GM12875 (cell line): ENCODE measurements at regions not wholly inside any gene's neighbourhood (a gene's known extent, or its start where the extent isn't known, plus 50 kb on each side); places are given as distances from the start of the nearest gene placed in this dataset.
A peak's percentile ranks its signal among the peaks of the same experiment; 100 is the strongest.
"Not testable (repeated sequence)": the region's sequence is repeated elsewhere in the genome, so short reads cannot be mapped to it uniquely, and the experiment has no call there.

Experiments used
- H3K4me3 ChIP-seq: one replicate; pipeline ENCODE4 v1.5.1; 2011; ENCODE audit warnings: low read depth, low read length, control low read depth
- TF ChIP-seq, protein P1 (sequence below): IDR thresholded peaks from 2 replicates; pipeline ENCODE4 v1.5.1; 2011; ENCODE audit warnings: low read depth, mild to moderate bottlenecking, control low read depth, inconsistent platforms, low read length, moderate library complexity, borderline replicate concordance; ENCODE audit not compliant: insufficient read depth

DNA sequence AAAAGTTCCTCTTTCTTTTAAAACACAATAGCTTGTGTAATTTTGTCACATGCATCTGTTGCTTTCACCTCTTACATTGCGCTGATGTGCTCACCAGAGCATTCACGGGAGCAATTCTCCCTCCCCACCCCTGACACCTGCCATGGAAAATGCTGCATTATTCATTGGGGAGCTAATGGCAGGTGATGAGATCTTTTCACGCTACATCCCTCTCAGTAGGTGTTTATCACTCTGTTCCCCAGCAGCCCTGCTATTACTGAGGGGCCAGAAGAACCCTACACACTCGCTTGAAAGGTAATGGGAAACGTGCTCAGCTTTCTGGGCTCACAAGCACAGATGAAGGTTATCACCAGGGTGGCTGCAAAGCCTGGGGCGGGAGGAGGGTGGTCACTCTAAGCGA is 398.0 kb downstream of the PSAT1 start:
- no peak overlapping the region for H3K4me3 ChIP-seq
- TF ChIP-seq, protein P1, sequence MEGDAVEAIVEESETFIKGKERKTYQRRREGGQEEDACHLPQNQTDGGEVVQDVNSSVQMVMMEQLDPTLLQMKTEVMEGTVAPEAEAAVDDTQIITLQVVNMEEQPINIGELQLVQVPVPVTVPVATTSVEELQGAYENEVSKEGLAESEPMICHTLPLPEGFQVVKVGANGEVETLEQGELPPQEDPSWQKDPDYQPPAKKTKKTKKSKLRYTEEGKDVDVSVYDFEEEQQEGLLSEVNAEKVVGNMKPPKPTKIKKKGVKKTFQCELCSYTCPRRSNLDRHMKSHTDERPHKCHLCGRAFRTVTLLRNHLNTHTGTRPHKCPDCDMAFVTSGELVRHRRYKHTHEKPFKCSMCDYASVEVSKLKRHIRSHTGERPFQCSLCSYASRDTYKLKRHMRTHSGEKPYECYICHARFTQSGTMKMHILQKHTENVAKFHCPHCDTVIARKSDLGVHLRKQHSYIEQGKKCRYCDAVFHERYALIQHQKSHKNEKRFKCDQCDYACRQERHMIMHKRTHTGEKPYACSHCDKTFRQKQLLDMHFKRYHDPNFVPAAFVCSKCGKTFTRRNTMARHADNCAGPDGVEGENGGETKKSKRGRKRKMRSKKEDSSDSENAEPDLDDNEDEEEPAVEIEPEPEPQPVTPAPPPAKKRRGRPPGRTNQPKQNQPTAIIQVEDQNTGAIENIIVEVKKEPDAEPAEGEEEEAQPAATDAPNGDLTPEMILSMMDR: no peak

DNA sequence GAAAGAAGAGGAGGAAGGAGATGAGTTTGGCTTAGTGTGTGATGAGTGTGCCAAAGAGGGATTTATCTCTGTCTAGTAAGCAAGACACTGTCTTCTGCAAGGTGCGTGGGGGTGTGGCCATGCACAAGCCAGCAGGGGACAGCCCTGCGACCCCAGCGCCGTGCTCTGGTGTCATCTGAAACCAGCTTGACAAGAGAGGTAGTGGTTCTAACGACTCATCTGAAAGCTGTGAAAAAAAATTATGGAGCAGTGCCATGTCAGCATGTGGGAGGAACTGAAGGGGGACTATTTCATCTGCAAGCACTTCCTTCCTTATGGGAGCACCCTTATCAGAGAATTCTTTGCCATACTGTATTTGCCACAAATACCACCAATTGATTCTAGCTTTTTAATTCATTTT is 398.6 kb downstream of the PSAT1 start:
- TF ChIP-seq, protein P1: no peak
- no peak overlapping the region for H3K4me3 ChIP-seq

DNA sequence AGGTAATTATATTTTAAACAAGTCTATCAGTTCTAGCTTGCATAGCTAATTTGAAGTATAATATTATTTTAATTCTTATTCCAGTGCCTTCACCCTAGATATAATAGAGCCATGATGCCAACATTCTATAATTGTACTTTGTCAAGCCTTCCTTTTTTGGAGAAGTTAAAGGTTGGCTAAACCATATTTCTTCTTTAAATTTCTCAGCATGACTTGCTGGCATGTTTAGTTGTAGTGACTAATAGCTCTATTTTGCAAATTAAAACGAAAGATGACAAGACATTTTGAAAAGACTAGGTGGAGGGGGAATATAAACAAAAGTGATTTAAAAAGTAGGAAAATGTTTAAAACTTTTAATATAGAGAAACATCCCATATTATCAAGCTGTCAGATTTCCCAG is 400.7 kb downstream of the PSAT1 start:
- no peak overlapping the region for H3K4me3 ChIP-seq
- TF ChIP-seq, protein P1: no peak

DNA sequence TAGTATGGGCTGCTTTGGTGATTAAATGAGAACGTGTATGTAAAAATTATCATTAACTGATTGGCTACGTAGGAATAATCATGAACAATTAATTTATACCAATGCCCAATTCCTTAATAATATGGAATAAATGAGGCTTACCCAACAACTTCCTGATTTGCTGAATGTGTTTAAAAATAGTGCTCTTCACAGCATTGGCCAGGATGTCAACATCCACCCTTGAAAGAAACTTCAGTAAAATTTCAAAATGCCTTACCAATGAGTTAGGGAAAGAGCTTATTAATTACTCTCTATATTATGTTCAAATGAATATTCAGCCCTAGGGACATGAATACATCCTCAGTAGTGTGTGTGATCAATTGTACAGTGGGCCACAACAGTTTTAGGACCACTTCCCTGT is 401.4 kb downstream of the PSAT1 start:
- H3K4me3 ChIP-seq: no peak overlapping the region
- TF ChIP-seq, protein P1: no peak

DNA sequence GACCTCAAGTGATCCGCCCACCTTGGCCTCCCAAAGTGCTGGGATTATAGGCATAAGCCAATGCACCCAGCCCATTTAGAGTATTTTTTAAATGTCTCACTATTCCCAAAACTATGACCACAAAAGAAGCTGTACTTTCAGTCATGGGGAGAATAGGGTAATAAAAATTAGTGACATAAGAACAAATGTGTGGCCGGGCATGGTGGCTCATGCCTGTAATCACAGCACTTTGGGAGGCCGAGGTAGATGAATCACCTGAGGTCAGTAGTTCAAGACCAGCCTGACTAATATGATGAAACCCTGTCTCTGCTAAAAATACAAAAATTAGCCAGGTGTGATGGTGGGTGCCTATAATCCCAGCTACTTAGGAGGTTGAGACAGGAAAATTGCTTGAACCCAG is 402.3 kb downstream of the PSAT1 start:
- H3K4me3 ChIP-seq: not testable (repeated sequence)

DNA sequence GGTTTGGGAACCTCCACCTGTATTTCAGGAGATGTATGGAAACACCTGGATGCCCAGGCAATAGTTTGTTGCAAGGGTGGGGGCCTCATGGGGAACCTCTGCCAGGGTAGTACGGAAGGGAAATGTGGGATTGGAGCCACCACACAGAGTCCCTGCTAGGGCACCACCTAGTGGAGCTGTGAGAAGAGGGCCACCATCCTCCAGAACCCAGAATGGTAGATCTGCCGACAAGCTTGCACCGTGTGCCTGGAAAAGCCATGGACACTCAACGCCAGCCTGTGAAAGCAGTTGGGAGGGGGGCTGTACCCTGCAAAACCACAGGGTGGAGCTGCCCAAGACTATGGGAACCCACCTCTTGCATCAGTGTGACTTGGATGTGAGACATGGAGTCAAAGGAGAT is 407.2 kb downstream of the PSAT1 start:
- TF ChIP-seq, protein P1: peak; percentile 32; the same call in 1 of the 2 replicates
- H3K4me3 ChIP-seq: not testable (repeated sequence)

DNA sequence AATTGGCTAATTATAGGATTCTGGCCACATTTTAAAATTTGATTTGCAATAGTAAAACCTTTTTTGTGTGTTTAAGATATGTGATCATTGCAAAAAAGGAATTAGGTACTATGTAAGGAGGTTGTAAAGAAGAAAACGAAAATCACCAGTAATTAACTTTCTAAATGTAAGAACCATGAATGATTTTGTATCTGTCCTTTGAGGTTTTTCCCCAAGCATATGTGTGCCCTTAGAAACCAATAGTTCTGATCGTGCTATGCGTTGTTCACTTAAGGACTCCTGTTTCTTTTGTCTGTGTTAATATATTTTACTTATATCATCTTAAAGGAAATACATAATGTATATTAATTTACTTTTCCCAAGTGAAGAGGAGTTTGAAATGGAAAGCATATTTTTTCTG is 410.2 kb downstream of the PSAT1 start:
- TF ChIP-seq, protein P1: no peak
- H3K4me3 ChIP-seq: no peak overlapping the region

DNA sequence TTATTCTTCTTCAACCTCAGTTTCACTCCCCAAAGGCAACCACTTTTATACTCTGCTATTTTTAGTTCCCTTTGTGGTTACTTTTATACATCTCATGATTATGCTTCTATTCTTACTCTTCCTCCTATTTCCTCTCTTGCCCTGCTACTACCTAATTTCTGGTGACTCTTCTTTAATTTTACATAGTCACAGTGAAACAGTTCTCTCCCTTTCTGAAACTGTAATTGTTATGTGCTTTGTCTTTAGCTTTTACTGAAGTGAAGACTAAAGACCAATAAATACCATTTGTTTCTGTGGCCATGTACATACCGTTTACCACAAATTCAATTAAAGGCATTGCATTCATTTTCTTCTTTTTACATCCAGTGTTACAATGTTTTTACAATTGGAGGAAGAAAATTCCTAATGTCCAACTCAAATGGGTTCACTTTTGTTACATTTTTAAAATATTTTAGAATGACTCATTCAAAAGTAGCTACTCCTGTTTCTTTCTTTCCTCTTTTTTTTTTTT is 410.6 kb downstream of the PSAT1 start:
- TF ChIP-seq, protein P1: no peak
- H3K4me3 ChIP-seq: no peak overlapping the region
